ENCODE measurements at regions not wholly inside any gene's neighbourhood (a gene's known extent, or its start where the extent isn't known, plus 50 kb on each side); places are given as distances from the start of the nearest gene placed in this dataset.
"Not testable (repeated sequence)": the region's sequence is repeated elsewhere in the genome, so short reads cannot be mapped to it uniquely, and the experiment has no call there.

GRCh38 chr4:170887396-170887795 lies 797.6 kb upstream of the AADAT start:
- no peak overlapping the region for H3K4me3 ChIP-seq (ENCODE audit: low read depth, low read length)
- DNase-seq (ENCODE audit: low read depth): no peak
- TF ChIP-seq CTCF (IDR thresholded peaks at IDR 0.05; ENCODE audit: low read depth, low read length, missing control alignments): no peak

GRCh38 chr4:170884969-170885570 lies 795.3 kb upstream of the AADAT start:
- no peak overlapping the region for H3K4me3 ChIP-seq (ENCODE audit: low read depth, low read length)
- no peak for DNase-seq (ENCODE audit: low read depth)
- TF ChIP-seq CTCF (IDR thresholded peaks at IDR 0.05; ENCODE audit: low read depth, low read length, missing control alignments): no peak

GRCh38 chr4:170881646-170882045 lies 791.9 kb upstream of the AADAT start:
- not testable (repeated sequence) for H3K4me3 ChIP-seq (ENCODE audit: low read depth, low read length); DNase-seq (ENCODE audit: low read depth)

GRCh38 chr4:170875868-170876267 lies 786.1 kb upstream of the AADAT start:
- no peak for TF ChIP-seq CTCF (IDR thresholded peaks at IDR 0.05; ENCODE audit: low read depth, low read length, missing control alignments)
- no peak overlapping the region for H3K4me3 ChIP-seq (ENCODE audit: low read depth, low read length)
- DNase-seq (ENCODE audit: low read depth): no peak

- DNase-seq (ENCODE audit: low read depth): no peak
- TF ChIP-seq CTCF (IDR thresholded peaks at IDR 0.05; ENCODE audit: low read depth, low read length, missing control alignments): no peak
- H3K4me3 ChIP-seq (ENCODE audit: low read depth, low read length): no peak overlapping the region
Measured at GRCh38 chr4:170872794-170873193, 783.0 kb upstream of the AADAT start.

GRCh38 chr4:170868170-170868569 lies 778.4 kb upstream of the AADAT start:
- no peak for TF ChIP-seq CTCF (IDR thresholded peaks at IDR 0.05; ENCODE audit: low read depth, low read length, missing control alignments)
- no peak overlapping the region for H3K4me3 ChIP-seq (ENCODE audit: low read depth, low read length)
- no peak for DNase-seq (ENCODE audit: low read depth)

GRCh38 chr4:170854097-170854496 lies 764.3 kb upstream of the AADAT start:
- H3K4me3 ChIP-seq (ENCODE audit: low read depth, low read length): no peak overlapping the region
- DNase-seq (ENCODE audit: low read depth): no peak
- no peak for TF ChIP-seq CTCF (IDR thresholded peaks at IDR 0.05; ENCODE audit: low read depth, low read length, missing control alignments)
